Lower leg skin (tissue), 4 donors: ENCODE measurements at regions not wholly inside any gene's neighbourhood (a gene's known extent, or its start where the extent isn't known, plus 50 kb on each side); places are given as distances from the start of the nearest gene placed in this dataset.

ENCODE experiments used
- DNase-seq, 2 donors: peaks; one replicate each; pipeline ENCODE4 v3.0.0-alpha.2; 2019; ENCODE audit warnings: low spot score in 2 of 2
- H3K4me3 ChIP-seq: fragments of 200-600 bp; sonication (generic); 2 replicates; pipeline ENCODE4 v1.5.1; 2017; ENCODE audit warnings: mild to moderate bottlenecking, low read depth; ENCODE audit not compliant: poor library complexity, severe bottlenecking
- CTCF ChIP-seq, 3 donors: fragments of 450-650 bp; IDR thresholded peaks; one replicate each; pipeline ENCODE4 v1.5.1; 2016; ENCODE audit warnings: antibody characterized with exemption in 3 of 3, mild to moderate bottlenecking in 3 of 3, moderate library complexity in 2 of 3
- POLR2A ChIP-seq, 2 donors: fragments of 450-650 bp; IDR thresholded peaks; one replicate each; pipeline ENCODE4 v1.6.1; 2016 to 2017; ENCODE audit warnings: antibody characterized with exemption in 2 of 2, mild to moderate bottlenecking in 1 of 2, moderate library complexity in 1 of 2
- intact Hi-C: fragments of 100-400 bp; cut with DNase I; formaldehyde crosslinking; loops from one replicate; pipeline ENCODE4 v1.15.0; 2023; ENCODE audit warnings: low total_unique reads

- DNase-seq = no peak
- H3K4me3 ChIP-seq = no peak overlapping the region
- intact Hi-C loops = no loop called here
- TF ChIP-seq CTCF (IDR thresholded peaks at IDR 0.05) (no peak), POLR2A (IDR thresholded peaks at IDR 0.05) (no peak)
Measured at GRCh38 chr4:176014583-176015108, 51.0 kb upstream of the WDR17 start.
